ENCODE measurements at regions not wholly inside any gene's neighbourhood (a gene's known extent, or its start where the extent isn't known, plus 50 kb on each side); places are given as distances from the start of the nearest gene placed in this dataset.

GRCh38 chr2:180115675-180116074 lies 108.6 kb upstream of the CWC22 start:
- no peak for DNase-seq

GRCh38 chr2:180115269-180115668 lies 108.2 kb upstream of the CWC22 start:
- no peak for DNase-seq

GRCh38 chr2:180111901-180112300 lies 104.8 kb upstream of the CWC22 start:
- DNase-seq: no peak

- no peak for DNase-seq
Measured at GRCh38 chr2:180110469-180110868, 103.4 kb upstream of the CWC22 start.

GRCh38 chr2:180101846-180102245 lies 94.7 kb upstream of the CWC22 start:
- no peak for DNase-seq

GRCh38 chr2:180099308-180099707 lies 92.2 kb upstream of the CWC22 start:
- no peak for DNase-seq

GRCh38 chr2:180085144-180085543 lies 78.0 kb upstream of the CWC22 start:
- no peak for DNase-seq

- no peak for DNase-seq
Measured at GRCh38 chr2:180077295-180077906, 70.3 kb upstream of the CWC22 start.

GRCh38 chr2:180075870-180076269 lies 68.8 kb upstream of the CWC22 start:
- DNase-seq: no peak

- no peak for DNase-seq
Measured at GRCh38 chr2:180071797-180072196, 64.7 kb upstream of the CWC22 start.

- no peak for DNase-seq
Measured at GRCh38 chr2:180063494-180064092, 56.5 kb upstream of the CWC22 start.

- DNase-seq: no peak
Measured at GRCh38 chr2:180062178-180062577, 55.1 kb upstream of the CWC22 start.

GRCh38 chr2:180061546-180061945 lies 54.4 kb upstream of the CWC22 start:
- DNase-seq: no peak

GRCh38 chr2:180061085-180061484 lies 54.0 kb upstream of the CWC22 start:
- DNase-seq: no peak

- DNase-seq: no peak
Measured at GRCh38 chr2:180058993-180059392, 51.9 kb upstream of the CWC22 start.

GRCh38 chr2:180057706-180058412 lies 50.8 kb upstream of the CWC22 start:
- DNase-seq: no peak

Measured in activated naive CD4-positive, alpha-beta T cell (primary cell).